Osteocyte (in vitro differentiated cells): ENCODE measurements at regions not wholly inside any gene's neighbourhood (a gene's known extent, or its start where the extent isn't known, plus 50 kb on each side); places are given as distances from the start of the nearest gene placed in this dataset.

ENCODE experiments used
- DNase-seq: peaks from one replicate; pipeline ENCODE4 v3.0.0; 2021; ENCODE audit warnings: mixed read lengths; ENCODE audit not compliant: unreplicated experiment; ENCODE audit errors: extremely low spot score
- H3K27ac Mint-ChIP-seq: one replicate; pipeline ENCODE4 v1.8.0; 2021; ENCODE audit warnings: mild to moderate bottlenecking, mixed read lengths; ENCODE audit not compliant: unreplicated experiment
- H3K27me3 Mint-ChIP-seq: one replicate; pipeline ENCODE4 v1.8.0; 2021; ENCODE audit warnings: mixed read lengths; ENCODE audit not compliant: unreplicated experiment
- H3K36me3 Mint-ChIP-seq: one replicate; pipeline ENCODE4 v1.8.0; 2021; ENCODE audit warnings: mixed read lengths; ENCODE audit not compliant: unreplicated experiment
- H3K4me1 Mint-ChIP-seq: one replicate; pipeline ENCODE4 v1.8.0; 2021; ENCODE audit warnings: mixed read lengths; ENCODE audit not compliant: unreplicated experiment
- H3K4me3 Mint-ChIP-seq: one replicate; pipeline ENCODE4 v1.8.0; 2021; ENCODE audit warnings: mild to moderate bottlenecking, moderate library complexity, mixed read lengths; ENCODE audit not compliant: unreplicated experiment
- H3K9me3 Mint-ChIP-seq: one replicate; pipeline ENCODE4 v1.8.0; 2021; ENCODE audit warnings: mixed read lengths; ENCODE audit not compliant: unreplicated experiment
- CTCF ChIP-seq: fragments of 200-600 bp; sonication (generic); IDR thresholded peaks from 2 replicates; pipeline ENCODE4 v1.5.0; 2021; ENCODE audit warnings: antibody characterized with exemption, mild to moderate bottlenecking, moderate library complexity

DNA sequence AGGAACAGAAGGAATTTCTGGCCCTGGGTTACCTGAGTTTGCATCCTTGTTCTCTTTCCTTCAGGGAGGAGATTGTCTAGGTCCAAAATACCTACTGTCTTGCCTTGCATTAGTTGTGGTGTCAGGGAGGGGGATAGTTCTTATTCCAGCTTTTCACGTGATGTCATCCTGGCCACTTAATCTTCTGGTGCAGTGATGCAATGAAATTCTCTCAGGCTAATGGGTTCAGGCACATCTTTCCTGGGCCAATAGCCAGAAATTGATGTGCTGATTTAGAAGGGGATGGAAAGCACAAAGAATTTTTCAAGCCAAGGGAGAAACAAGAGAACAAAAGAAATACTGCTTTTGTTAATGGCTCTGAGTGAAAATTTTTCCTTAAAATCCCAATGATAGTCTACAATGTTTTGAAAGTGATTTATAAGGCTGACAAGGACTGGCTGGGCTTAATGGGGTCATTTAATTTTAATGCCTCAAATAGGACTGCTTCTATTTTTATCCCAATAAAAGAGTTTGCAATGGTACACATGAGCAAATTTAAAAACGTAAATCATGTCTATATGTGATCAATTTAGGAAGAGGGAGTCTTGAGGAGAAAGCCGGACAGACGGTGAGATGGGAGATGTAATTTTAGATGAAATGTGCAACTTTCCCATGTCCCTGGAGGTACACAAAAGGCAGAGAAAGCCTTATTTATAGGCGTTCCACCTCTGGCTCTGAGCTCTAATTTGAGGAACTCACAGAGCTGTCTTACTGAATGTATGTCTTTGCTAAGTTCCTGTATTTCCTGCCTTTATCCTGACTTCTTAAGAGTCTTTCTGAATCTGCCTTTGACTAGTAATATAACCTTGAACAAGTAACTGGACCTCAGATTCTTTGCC is 89.3 kb upstream of the SV2C start:
- Mint-ChIP-seq H3K9me3 (peaks cover 10% of the 10 kb centered on the region), H3K4me3 (no peak overlapping the region), H3K27ac (no peak overlapping the region), H3K4me1 (no peaks in the 10 kb centered on the region), H3K36me3 (no peaks in the 10 kb centered on the region), H3K27me3 (no peaks in the 10 kb centered on the region)
- TF ChIP-seq CTCF: no peak
- no peak for DNase-seq

- TF ChIP-seq CTCF: no peak
- H3K9me3 Mint-ChIP-seq: peaks cover 7% of the 10 kb centered on the region
- no peaks in the 10 kb centered on the region for H3K36me3 Mint-ChIP-seq
- H3K4me3 Mint-ChIP-seq: no peak overlapping the region
- DNase-seq: no peak
- H3K27me3 Mint-ChIP-seq: no peaks in the 10 kb centered on the region
- no peaks in the 10 kb centered on the region for H3K4me1 Mint-ChIP-seq
- no peak overlapping the region for H3K27ac Mint-ChIP-seq
Observed at GRCh38 chr5:75993183-75993582, 90.0 kb upstream of the SV2C start.

DNA sequence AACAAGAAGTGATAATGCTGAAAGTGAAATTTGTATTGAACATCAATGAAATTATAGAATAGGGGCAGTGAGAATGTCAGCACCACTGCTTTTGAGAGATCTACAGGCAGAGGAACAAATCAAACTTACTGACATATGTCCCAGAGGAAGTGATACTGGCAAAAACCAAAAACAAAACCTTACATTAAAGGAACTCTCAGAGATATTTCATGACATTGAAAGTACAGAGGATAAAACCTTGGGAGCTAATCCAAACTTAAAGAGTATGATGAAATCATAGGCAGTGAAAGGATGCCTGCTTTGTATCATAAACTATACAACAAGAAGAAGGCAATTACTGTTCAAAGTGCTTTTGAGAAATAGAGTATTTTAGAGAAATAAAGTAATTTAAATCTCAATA is 90.4 kb upstream of the SV2C start:
- Mint-ChIP-seq H3K4me1 (no peaks in the 10 kb centered on the region), H3K9me3 (peaks cover 7% of the 10 kb centered on the region), H3K4me3 (no peak overlapping the region), H3K27me3 (no peaks in the 10 kb centered on the region), H3K27ac (no peak overlapping the region), H3K36me3 (no peaks in the 10 kb centered on the region)
- no peak for DNase-seq
- no peak for TF ChIP-seq CTCF

DNA sequence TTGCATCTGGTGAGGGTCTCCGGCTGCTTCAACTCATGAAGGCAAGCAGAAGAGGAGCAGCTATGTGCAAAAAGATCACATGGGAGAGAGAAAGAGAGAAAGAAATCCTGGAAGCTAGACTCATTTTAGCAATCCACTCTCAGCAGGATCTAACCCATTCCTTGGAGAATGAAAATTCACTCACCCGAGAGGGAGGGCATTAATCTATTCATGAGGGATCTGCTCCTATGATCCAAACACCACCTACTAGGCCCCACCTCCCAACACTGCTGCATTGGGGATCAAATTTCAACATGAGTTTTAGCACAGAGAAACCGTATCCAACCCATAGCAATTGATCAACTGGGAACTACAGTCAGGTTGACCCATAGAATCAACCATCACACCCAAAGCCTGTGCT is 98.1 kb upstream of the SV2C start:
- Mint-ChIP-seq H3K9me3 (no peaks in the 10 kb centered on the region), H3K4me3 (no peak overlapping the region), H3K36me3 (no peaks in the 10 kb centered on the region), H3K27ac (no peak overlapping the region), H3K4me1 (no peaks in the 10 kb centered on the region), H3K27me3 (peaks cover 4% of the 10 kb centered on the region)
- no peak for DNase-seq
- no peak for TF ChIP-seq CTCF

- H3K27me3 Mint-ChIP-seq: peaks cover 8% of the 10 kb centered on the region
- no peaks in the 10 kb centered on the region for H3K36me3 Mint-ChIP-seq
- H3K27ac Mint-ChIP-seq: no peak overlapping the region
- no peaks in the 10 kb centered on the region for H3K9me3 Mint-ChIP-seq
- H3K4me3 Mint-ChIP-seq: no peak overlapping the region
- H3K4me1 Mint-ChIP-seq: no peaks in the 10 kb centered on the region
- TF ChIP-seq CTCF: no peak
- DNase-seq: no peak
Observed at GRCh38 chr5:75975496-75975895, 107.7 kb upstream of the SV2C start.
